H54 (cell line): ENCODE measurements at regions not wholly inside any gene's neighbourhood (a gene's known extent, or its start where the extent isn't known, plus 50 kb on each side); places are given as distances from the start of the nearest gene placed in this dataset.

Experiments
- DNase-seq: peaks from one replicate; pipeline ENCODE4 v3.0.0; 2011; ENCODE audit warnings: low spot score, mixed read lengths; ENCODE audit not compliant: insufficient read length
- FAIRE-seq: peaks from 3 replicates; lab custom pipeline; 2011; peaks lifted over from hg19 to GRCh38; lab: Jason Lieb, UNC
- POLR2A ChIP-seq: IDR thresholded peaks from 2 replicates; pipeline ENCODE4 v1.6.1; 2011; ENCODE audit warnings: low read depth, mild to moderate bottlenecking, low read length

DNA sequence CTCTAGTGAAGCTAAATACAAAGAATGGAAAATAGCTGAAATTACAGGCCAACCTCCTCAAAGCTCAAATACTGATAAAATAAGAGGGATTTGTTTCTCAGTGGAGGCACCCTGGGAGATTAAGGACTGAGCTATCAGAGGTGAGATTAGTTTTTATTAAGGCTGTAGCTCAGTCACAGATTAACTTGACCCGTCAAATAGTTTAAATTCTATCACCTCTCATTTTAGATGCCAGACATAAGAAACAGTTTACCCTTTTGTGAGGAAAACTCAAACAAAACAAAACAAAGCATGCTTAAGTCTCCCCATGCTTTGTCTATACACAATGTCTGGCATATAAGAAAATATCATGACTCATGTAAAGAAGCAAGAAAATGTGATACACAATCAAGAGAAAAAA, 208.3 kb upstream of the PMFBP1 start:
- DNase-seq (no peak), FAIRE-seq (no peak)
- TF ChIP-seq POLR2A: no peak

GRCh38 chr16:72373201-72373600, 201.2 kb upstream of the PMFBP1 start:
- DNase-seq (no peak), FAIRE-seq (no peak)
- no peak for TF ChIP-seq POLR2A

DNA sequence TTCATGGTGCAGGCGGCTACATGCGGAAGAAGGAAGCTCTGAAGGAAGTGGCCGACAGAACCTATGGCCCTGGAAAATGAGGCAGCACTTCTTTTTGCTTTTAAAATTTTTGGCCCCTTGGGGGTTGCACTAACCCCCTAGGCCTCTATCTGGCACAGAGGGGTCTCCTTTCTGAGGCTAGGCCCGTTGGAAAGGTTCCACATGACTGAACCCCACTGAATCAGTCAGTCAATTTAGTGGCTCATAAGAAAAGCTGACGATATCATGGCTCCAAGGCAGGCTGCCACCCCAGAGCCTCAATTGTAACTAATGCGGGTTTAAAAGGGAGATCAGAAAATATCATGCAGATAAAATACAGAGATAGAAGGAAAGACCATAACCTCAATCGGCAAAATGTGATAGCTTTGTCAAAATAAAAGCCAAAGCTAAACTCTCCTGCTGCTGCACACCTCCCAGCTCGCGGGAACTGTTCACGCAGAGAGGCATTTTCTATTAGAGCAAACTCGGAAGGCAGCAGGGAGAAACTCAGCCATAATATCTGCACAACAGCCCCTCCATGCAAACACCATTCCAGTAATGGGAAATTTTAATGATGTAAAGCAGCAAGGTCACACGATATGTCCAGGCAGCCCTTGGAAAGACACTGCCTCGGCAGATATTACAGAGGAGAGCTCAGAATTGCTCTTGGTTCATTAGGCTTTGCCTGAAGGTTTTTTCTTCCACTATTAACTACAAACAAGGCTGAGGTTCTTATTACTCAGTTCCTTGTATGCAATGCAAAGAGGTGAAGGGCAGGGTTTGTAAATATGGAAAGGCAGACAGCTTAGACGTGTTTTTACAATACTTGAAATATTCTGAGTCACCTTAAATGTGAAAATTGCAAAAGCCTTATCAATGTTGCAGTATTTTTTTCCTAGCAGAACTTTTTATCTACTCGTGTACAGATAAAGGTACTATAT, 200.4 kb upstream of the PMFBP1 start:
- no peak for DNase-seq
- FAIRE-seq: no peak
- no peak for TF ChIP-seq POLR2A

- peak; percentile 13 for DNase-seq
These were observed 199.5 kb upstream of the PMFBP1 start for GRCh38 chr16:72371307-72372086.

GRCh38 chr16:72369274-72369673, 197.3 kb upstream of the PMFBP1 start:
- TF ChIP-seq POLR2A: no peak
- FAIRE-seq (no peak), DNase-seq (no peak)

More at GRCh38 chr16:72371307-72372086, 199.5 kb upstream of the PMFBP1 start:
- TF ChIP-seq POLR2A: no peak
- FAIRE-seq: peak; percentile 95

DNA sequence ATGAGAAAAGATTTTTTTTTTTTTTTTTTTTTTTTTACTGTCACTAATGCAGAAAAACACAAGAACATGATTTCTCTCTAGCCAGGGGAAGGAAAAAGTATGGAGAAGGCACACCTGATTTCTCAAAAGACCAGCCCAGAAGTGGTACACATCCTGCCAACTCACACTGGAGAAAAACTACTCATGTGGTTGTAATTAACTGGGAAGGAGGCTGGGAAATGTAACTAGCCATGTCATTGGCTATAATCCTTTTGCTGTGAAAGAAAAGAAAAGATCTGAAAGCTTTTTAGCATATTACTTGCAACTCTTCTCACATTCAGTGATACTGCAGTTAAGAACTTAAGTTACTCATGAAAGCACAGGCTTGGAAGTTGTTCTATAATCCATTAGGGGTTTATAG, 195.9 kb upstream of the PMFBP1 start:
- no peak for FAIRE-seq
- DNase-seq: no peak
- no peak for TF ChIP-seq POLR2A

GRCh38 chr16:72362973-72363372, 191.0 kb upstream of the PMFBP1 start:
- no peak for TF ChIP-seq POLR2A
- FAIRE-seq (no peak), DNase-seq (no peak)

DNA sequence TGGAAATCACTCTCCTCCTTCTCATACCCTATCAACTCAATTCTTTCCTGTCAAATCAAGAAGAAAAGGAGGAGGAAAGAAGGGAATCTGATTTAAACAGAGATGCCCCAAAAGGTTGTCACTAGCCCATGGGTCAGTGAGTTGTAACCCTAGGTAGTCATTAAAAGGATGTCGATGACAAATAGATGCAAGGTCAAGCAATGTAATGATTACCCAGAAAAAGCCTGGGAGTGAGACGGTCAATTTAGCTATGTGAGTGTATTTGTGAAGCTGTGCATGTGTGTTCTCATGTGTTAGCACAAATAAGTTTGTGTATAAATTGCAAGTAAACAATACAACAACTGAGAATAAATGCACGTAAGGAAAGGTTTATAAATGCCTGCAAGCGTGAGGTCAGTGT, 190.5 kb upstream of the PMFBP1 start:
- TF ChIP-seq POLR2A: no peak
- DNase-seq: no peak

DNA sequence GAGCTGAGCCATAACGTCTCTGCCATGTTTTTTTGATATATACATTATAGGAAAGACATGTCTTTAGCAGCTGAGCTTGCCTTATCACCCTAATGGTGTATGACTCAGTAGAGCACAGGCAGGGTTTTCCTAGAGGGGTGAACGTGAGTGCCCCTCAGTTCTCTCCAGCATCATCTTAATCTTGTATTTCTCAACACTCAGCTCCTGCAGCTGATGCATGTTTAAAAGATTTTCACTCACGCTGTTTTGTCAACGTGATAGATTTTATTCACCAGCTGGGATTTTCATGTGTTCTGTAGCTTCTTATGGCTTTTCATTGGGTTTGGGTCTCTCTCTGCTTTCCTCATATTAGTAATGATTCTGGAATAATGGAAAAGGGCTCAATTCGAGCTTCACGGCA, 186.0 kb upstream of the PMFBP1 start:
- TF ChIP-seq POLR2A: no peak
- no peak for FAIRE-seq
- no peak for DNase-seq

More for the DNA sequence above, 190.5 kb upstream of the PMFBP1 start:
- FAIRE-seq: no peak

- TF ChIP-seq POLR2A: no peak
- no peak for DNase-seq
- FAIRE-seq: no peak
These were observed 183.6 kb upstream of the PMFBP1 start for GRCh38 chr16:72355561-72355960.

DNA sequence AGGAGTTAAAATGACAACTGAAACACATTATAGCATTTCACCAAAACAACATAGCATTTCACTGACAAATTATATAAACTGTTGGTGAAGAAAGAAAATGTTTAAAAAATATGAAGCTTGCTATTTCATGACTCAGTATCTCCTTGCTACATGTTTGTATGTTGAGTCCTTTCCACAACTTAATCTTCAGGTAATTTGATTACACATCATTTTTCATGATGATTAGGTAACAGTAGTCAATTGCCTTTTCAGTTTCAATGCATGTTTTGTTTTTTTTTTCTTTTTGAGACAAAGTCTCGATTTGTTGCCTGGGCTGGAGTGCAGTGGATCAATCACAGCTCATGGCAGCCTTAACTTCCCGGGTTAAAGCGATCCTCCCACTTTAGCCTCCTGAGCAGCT, 177.8 kb upstream of the PMFBP1 start:
- no peak for TF ChIP-seq POLR2A
- DNase-seq: no peak
- FAIRE-seq: no peak

- DNase-seq (no peak), FAIRE-seq (no peak)
- no peak for TF ChIP-seq POLR2A
These were observed 161.0 kb upstream of the PMFBP1 start for GRCh38 chr16:72332926-72333325.

DNA sequence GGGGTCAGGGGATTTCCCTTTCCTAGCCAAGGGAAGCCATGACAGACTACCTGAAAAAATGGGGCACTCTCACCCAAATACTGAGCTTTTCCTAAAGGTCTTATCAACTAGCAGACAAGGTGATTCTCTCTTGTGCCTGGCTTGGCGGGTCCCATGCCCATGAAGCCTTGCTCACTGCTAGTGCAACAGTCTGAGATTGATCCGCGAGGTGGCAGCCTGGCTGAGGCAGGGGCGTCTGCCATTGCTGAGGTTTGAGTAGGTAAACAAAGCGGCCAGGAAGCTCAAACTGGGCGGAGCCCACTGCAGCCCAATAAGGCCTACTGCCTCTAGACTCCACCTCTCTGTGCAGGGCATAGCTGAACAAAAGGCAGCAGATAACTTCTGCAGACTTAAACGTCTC, 152.6 kb upstream of the PMFBP1 start:
- no peak for TF ChIP-seq POLR2A
- FAIRE-seq (no peak), DNase-seq (no peak)

DNA sequence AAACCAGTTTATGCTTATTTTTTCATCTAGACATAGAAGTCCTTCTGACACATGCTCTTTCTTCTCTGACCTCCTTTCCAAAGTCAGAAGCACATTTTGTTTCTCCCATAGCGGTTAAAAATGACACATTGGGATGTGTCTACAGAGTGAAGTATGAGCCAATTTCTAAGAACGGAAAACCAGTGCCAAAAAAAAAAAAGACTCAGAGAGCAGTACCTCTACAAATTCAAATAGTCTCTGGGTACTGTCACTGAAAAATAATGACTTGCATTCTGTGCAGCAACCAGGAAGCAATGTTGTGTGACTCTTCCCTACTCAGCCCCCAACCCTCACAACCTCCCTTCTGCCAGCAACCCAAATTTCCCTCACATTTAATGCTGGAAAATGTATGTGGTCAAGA, 145.5 kb upstream of the PMFBP1 start:
- TF ChIP-seq POLR2A: no peak
- no peak for DNase-seq
- FAIRE-seq: peak; percentile 11
